NCI-H187 (cell line): ENCODE measurements at regions not wholly inside any gene's neighbourhood (a gene's known extent, or its start where the extent isn't known, plus 50 kb on each side); places are given as distances from the start of the nearest gene placed in this dataset.

Source experiments
- DNase-seq, 2 experiments: peaks; one replicate each; lab custom pipeline; 2025; lab: John Stamatoyannopoulos, UW

- peak; percentile 62 to 85 for DNase-seq
Observed at GRCh38 chr21:16013570-16013969, 283.8 kb downstream of the USP25 start.

GRCh38 chr21:16020878-16021277 lies 291.1 kb downstream of the USP25 start:
- no peak for DNase-seq

GRCh38 chr21:16022116-16022515 lies 292.3 kb downstream of the USP25 start:
- DNase-seq: no peak

GRCh38 chr21:16022921-16023320 lies 293.1 kb downstream of the USP25 start:
- DNase-seq: no peak

- DNase-seq: no peak
Observed at GRCh38 chr21:16028142-16028541, 298.4 kb downstream of the USP25 start.

GRCh38 chr21:16028941-16029464 lies 299.2 kb downstream of the USP25 start:
- DNase-seq: no peak

GRCh38 chr21:16033193-16033592 lies 303.4 kb downstream of the USP25 start:
- DNase-seq: no peak

GRCh38 chr21:16034446-16035190 lies 304.8 kb downstream of the USP25 start:
- no peak for DNase-seq

- DNase-seq: no peak
Observed at GRCh38 chr21:16037421-16037955, 307.7 kb downstream of the USP25 start.

GRCh38 chr21:16040601-16041000 lies 310.8 kb downstream of the USP25 start:
- DNase-seq: no peak

GRCh38 chr21:16044676-16045075 lies 314.9 kb downstream of the USP25 start:
- DNase-seq: no peak

GRCh38 chr21:16046656-16047330 lies 317.0 kb downstream of the USP25 start:
- no peak for DNase-seq

- no peak for DNase-seq
Observed at GRCh38 chr21:16047904-16048303, 318.1 kb downstream of the USP25 start.

- DNase-seq: peak; percentile 10 to 50
Observed at GRCh38 chr21:16055014-16055413, 325.2 kb downstream of the USP25 start.

GRCh38 chr21:16058896-16059295 lies 329.1 kb downstream of the USP25 start:
- DNase-seq: no peak

- DNase-seq: no peak
Observed at GRCh38 chr21:16059981-16060380, 330.2 kb downstream of the USP25 start.

- no peak for DNase-seq
Observed at GRCh38 chr21:16061194-16061593, 331.4 kb downstream of the USP25 start.

- DNase-seq: no peak
Observed at GRCh38 chr21:16069178-16070112, 339.7 kb downstream of the USP25 start.

- no peak for DNase-seq
Observed at GRCh38 chr21:16070207-16070651, 340.4 kb downstream of the USP25 start.

GRCh38 chr21:16071092-16071491 lies 341.3 kb downstream of the USP25 start:
- no peak for DNase-seq

- no peak for DNase-seq
Observed at GRCh38 chr21:16071761-16072160, 342.0 kb downstream of the USP25 start.

- no peak for DNase-seq
Observed at GRCh38 chr21:16072221-16072620, 342.4 kb downstream of the USP25 start.
